ENCODE measurements at regions not wholly inside any gene's neighbourhood (a gene's known extent, or its start where the extent isn't known, plus 50 kb on each side); places are given as distances from the start of the nearest gene placed in this dataset.

- FAIRE-seq (no peak), DNase-seq (ENCODE audit: insufficient read length, low spot score) (no peak)
Measured at GRCh38 chr7:18337048-18337809, 158.3 kb upstream of the HDAC9 start.

GRCh38 chr7:18338910-18339523 is 156.5 kb upstream of the HDAC9 start:
- DNase-seq (ENCODE audit: insufficient read length, low spot score): no peak
- no peak for TF ChIP-seq SPI1 (IDR thresholded peaks at IDR 0.05; ENCODE audit: low read depth, low read length)
- no peak for TF ChIP-seq POLR2A (IDR thresholded peaks at IDR 0.05; ENCODE audit: low read depth, low read length)
- no peak for TF ChIP-seq TAF1 (IDR thresholded peaks at IDR 0.05; ENCODE audit: low read depth, low read length)
- no peak for TF ChIP-seq PAX5 (IDR thresholded peaks at IDR 0.05; ENCODE audit: insufficient read depth, low read length, severe bottlenecking)
- no peak for TF ChIP-seq POLR2AphosphoS5 (IDR thresholded peaks at IDR 0.05; ENCODE audit: low read depth, low read length)
- no peak for TF ChIP-seq POU2F2 (IDR thresholded peaks at IDR 0.05; ENCODE audit: low read depth, low read length)
- no peak for FAIRE-seq

More at GRCh38 chr7:18337048-18337809, 158.3 kb upstream of the HDAC9 start:
- TF ChIP-seq POU2F2 (IDR thresholded peaks at IDR 0.05; ENCODE audit: low read depth, low read length) (no peak), TAF1 (IDR thresholded peaks at IDR 0.05; ENCODE audit: low read depth, low read length) (no peak), POLR2A (IDR thresholded peaks at IDR 0.05; ENCODE audit: low read depth, low read length) (no peak), SPI1 (IDR thresholded peaks at IDR 0.05; ENCODE audit: low read depth, low read length) (no peak), PAX5 (IDR thresholded peaks at IDR 0.05; ENCODE audit: insufficient read depth, low read length, severe bottlenecking) (no peak), POLR2AphosphoS5 (IDR thresholded peaks at IDR 0.05; ENCODE audit: low read depth, low read length) (no peak)

- DNase-seq (ENCODE audit: insufficient read length, low spot score): no peak
- no peak for FAIRE-seq
- no peak for TF ChIP-seq POLR2A (IDR thresholded peaks at IDR 0.05; ENCODE audit: low read depth, low read length)
- TF ChIP-seq POU2F2 (IDR thresholded peaks at IDR 0.05; ENCODE audit: low read depth, low read length): no peak
- no peak for TF ChIP-seq PAX5 (IDR thresholded peaks at IDR 0.05; ENCODE audit: insufficient read depth, low read length, severe bottlenecking)
Measured at GRCh38 chr7:18341756-18342155, 153.8 kb upstream of the HDAC9 start.

DNA sequence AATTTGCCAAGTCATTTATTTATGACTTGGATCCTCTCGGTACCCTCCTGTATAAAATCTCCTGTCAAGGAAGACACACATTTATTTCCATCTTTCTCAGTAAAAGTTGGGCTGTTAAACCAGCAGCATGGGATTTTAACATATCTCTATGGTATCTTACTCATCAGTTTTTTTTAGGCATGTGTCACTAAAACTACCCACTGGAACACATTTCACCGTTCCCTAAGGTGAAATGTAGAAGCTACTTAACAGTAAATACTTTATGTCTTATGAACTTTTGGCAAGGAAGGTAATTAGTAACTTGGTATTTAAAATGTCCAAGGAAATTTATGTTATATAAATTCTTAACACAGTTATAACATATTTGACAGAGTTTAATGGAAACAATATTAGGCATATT is 152.5 kb upstream of the HDAC9 start:
- DNase-seq (ENCODE audit: insufficient read length, low spot score): no peak
- no peak for FAIRE-seq
- no peak for TF ChIP-seq PAX5 (IDR thresholded peaks at IDR 0.05; ENCODE audit: insufficient read depth, low read length, severe bottlenecking)
- TF ChIP-seq TAF1 (IDR thresholded peaks at IDR 0.05; ENCODE audit: low read depth, low read length): no peak
- no peak for TF ChIP-seq POLR2AphosphoS5 (IDR thresholded peaks at IDR 0.05; ENCODE audit: low read depth, low read length)
- TF ChIP-seq POU2F2 (IDR thresholded peaks at IDR 0.05; ENCODE audit: low read depth, low read length): no peak
- no peak for TF ChIP-seq SPI1 (IDR thresholded peaks at IDR 0.05; ENCODE audit: low read depth, low read length)
- TF ChIP-seq POLR2A (IDR thresholded peaks at IDR 0.05; ENCODE audit: low read depth, low read length): no peak

DNA sequence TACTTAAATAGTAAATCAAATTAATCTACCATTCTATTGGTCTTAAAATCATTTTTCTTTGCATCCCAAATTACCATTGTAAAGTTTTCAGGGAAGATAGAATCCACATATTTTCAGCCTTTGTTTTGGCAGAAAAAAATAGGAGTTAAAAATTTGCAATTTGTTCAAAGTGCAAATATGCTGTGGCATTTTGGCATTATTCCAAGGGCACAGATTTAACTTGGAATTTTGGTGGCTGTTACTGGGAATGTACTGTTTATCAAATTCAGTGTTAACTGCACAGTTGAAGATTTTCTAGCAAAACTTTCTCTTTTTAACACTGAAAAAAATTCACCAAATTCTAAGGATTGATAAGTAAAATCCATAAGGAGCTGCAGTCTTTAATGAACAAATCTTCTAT is 151.0 kb upstream of the HDAC9 start:
- TF ChIP-seq TAF1 (IDR thresholded peaks at IDR 0.05; ENCODE audit: low read depth, low read length) (no peak), POLR2AphosphoS5 (IDR thresholded peaks at IDR 0.05; ENCODE audit: low read depth, low read length) (no peak), POU2F2 (IDR thresholded peaks at IDR 0.05; ENCODE audit: low read depth, low read length) (no peak), POLR2A (IDR thresholded peaks at IDR 0.05; ENCODE audit: low read depth, low read length) (no peak), SPI1 (IDR thresholded peaks at IDR 0.05; ENCODE audit: low read depth, low read length) (no peak), PAX5 (IDR thresholded peaks at IDR 0.05; ENCODE audit: insufficient read depth, low read length, severe bottlenecking) (no peak)
- FAIRE-seq: no peak
- DNase-seq (ENCODE audit: insufficient read length, low spot score): no peak

GRCh38 chr7:18345641-18346234 is 149.8 kb upstream of the HDAC9 start:
- FAIRE-seq: no peak
- TF ChIP-seq SPI1 (IDR thresholded peaks at IDR 0.05; ENCODE audit: low read depth, low read length) (no peak), PAX5 (IDR thresholded peaks at IDR 0.05; ENCODE audit: insufficient read depth, low read length, severe bottlenecking) (no peak), POU2F2 (IDR thresholded peaks at IDR 0.05; ENCODE audit: low read depth, low read length) (no peak), POLR2AphosphoS5 (IDR thresholded peaks at IDR 0.05; ENCODE audit: low read depth, low read length) (no peak), TAF1 (IDR thresholded peaks at IDR 0.05; ENCODE audit: low read depth, low read length) (no peak), POLR2A (IDR thresholded peaks at IDR 0.05; ENCODE audit: low read depth, low read length) (no peak)
- no peak for DNase-seq (ENCODE audit: insufficient read length, low spot score)

GRCh38 chr7:18347170-18347569 is 148.4 kb upstream of the HDAC9 start:
- DNase-seq (ENCODE audit: insufficient read length, low spot score): no peak
- no peak for FAIRE-seq
- TF ChIP-seq POU2F2 (IDR thresholded peaks at IDR 0.05; ENCODE audit: low read depth, low read length) (no peak), POLR2A (IDR thresholded peaks at IDR 0.05; ENCODE audit: low read depth, low read length) (no peak), TAF1 (IDR thresholded peaks at IDR 0.05; ENCODE audit: low read depth, low read length) (no peak), PAX5 (IDR thresholded peaks at IDR 0.05; ENCODE audit: insufficient read depth, low read length, severe bottlenecking) (no peak), SPI1 (IDR thresholded peaks at IDR 0.05; ENCODE audit: low read depth, low read length) (no peak)

GRCh38 chr7:18350678-18351077 is 144.9 kb upstream of the HDAC9 start:
- FAIRE-seq: no peak
- DNase-seq (ENCODE audit: insufficient read length, low spot score): no peak
- TF ChIP-seq POLR2A (IDR thresholded peaks at IDR 0.05; ENCODE audit: low read depth, low read length) (no peak), SPI1 (IDR thresholded peaks at IDR 0.05; ENCODE audit: low read depth, low read length) (no peak), TAF1 (IDR thresholded peaks at IDR 0.05; ENCODE audit: low read depth, low read length) (no peak), POLR2AphosphoS5 (IDR thresholded peaks at IDR 0.05; ENCODE audit: low read depth, low read length) (no peak), POU2F2 (IDR thresholded peaks at IDR 0.05; ENCODE audit: low read depth, low read length) (no peak), PAX5 (IDR thresholded peaks at IDR 0.05; ENCODE audit: insufficient read depth, low read length, severe bottlenecking) (no peak)

Measured in GM12891 (cell line).